GM06990 (cell line): ENCODE measurements at regions not wholly inside any gene's neighbourhood (a gene's known extent, or its start where the extent isn't known, plus 50 kb on each side); places are given as distances from the start of the nearest gene placed in this dataset.
"Not testable (repeated sequence)": the region's sequence is repeated elsewhere in the genome, so short reads cannot be mapped to it uniquely, and the experiment has no call there.

Source experiments
- DNase-seq: peaks from one replicate; pipeline ENCODE4 v3.0.0-alpha.2; 2011; ENCODE audit not compliant: insufficient read length; ENCODE audit errors: extremely low read depth
- H3K27me3 ChIP-seq: replicated peaks from 2 replicates; pipeline ENCODE4 v1.6.0; 2011; ENCODE audit warnings: low read length; ENCODE audit not compliant: control insufficient read depth, insufficient read depth
- H3K36me3 ChIP-seq: 2 replicates; pipeline ENCODE4 v1.5.1; 2011; ENCODE audit warnings: low read length; ENCODE audit not compliant: control insufficient read depth, insufficient read depth
- H3K4me3 ChIP-seq: replicated peaks from 2 replicates; pipeline ENCODE4 v1.5.1; 2011; ENCODE audit warnings: low read depth, mild to moderate bottlenecking, control low read depth, low read length
- TF ChIP-seq, protein P1 (sequence below): IDR thresholded peaks from 2 replicates; pipeline ENCODE4 v1.5.1; 2011; ENCODE audit warnings: low read length, control low read depth, mild to moderate bottlenecking, inconsistent platforms; ENCODE audit not compliant: insufficient read depth, poor library complexity, severe bottlenecking

DNA sequence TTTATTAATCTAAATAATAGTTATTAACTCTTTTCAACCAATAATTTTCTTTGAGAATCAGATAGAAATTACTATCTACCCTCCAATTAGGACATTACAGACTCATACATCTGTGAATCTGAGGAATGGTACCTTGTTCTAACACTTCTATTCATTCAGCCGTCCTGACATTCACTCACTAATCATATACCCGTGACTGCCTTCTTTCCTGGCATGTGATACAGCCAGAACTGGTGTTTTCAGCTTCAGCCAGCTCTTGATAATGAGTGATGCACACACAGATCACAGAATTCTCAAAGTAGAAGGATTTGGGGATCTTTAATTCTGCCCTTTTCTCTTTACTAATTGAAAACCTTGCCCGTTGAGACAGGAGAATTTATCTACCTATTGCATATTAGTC, 499.9 kb downstream of the UTRN start:
- TF ChIP-seq, protein P1, sequence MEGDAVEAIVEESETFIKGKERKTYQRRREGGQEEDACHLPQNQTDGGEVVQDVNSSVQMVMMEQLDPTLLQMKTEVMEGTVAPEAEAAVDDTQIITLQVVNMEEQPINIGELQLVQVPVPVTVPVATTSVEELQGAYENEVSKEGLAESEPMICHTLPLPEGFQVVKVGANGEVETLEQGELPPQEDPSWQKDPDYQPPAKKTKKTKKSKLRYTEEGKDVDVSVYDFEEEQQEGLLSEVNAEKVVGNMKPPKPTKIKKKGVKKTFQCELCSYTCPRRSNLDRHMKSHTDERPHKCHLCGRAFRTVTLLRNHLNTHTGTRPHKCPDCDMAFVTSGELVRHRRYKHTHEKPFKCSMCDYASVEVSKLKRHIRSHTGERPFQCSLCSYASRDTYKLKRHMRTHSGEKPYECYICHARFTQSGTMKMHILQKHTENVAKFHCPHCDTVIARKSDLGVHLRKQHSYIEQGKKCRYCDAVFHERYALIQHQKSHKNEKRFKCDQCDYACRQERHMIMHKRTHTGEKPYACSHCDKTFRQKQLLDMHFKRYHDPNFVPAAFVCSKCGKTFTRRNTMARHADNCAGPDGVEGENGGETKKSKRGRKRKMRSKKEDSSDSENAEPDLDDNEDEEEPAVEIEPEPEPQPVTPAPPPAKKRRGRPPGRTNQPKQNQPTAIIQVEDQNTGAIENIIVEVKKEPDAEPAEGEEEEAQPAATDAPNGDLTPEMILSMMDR, result no peak
- DNase-seq, result no peak

DNA sequence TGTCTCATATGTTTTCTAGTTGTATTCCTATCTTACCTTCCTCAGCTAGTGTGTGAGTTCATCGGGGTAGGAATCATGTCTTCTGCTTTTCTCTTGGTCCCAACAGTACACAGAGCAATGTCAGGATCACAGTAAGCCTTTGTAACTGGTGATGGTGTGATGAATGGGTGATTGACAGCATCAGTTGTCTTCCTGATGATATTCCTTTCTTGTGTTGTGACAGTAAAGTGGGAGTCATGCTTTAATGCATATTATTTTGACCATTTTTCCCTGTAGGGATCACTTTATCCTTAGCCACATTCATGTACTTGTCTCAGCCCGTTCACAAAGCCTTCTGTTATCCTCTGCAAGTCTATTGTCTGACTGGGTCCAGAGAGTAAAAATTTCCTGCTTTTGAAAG, 501.7 kb downstream of the UTRN start:
- DNase-seq, result no peak
- Histone ChIP-seq H3K4me3 (no peak overlapping the region), H3K27me3 (no peaks in the 10 kb centered on the region), H3K36me3 (no peaks in the 10 kb centered on the region)
- TF ChIP-seq, protein P1, result no peak

More for the DNA sequence above, 499.9 kb downstream of the UTRN start:
- no peaks in the 10 kb centered on the region for H3K27me3 ChIP-seq
- no peak overlapping the region for H3K4me3 ChIP-seq
- H3K36me3 ChIP-seq, result no peaks in the 10 kb centered on the region

DNA sequence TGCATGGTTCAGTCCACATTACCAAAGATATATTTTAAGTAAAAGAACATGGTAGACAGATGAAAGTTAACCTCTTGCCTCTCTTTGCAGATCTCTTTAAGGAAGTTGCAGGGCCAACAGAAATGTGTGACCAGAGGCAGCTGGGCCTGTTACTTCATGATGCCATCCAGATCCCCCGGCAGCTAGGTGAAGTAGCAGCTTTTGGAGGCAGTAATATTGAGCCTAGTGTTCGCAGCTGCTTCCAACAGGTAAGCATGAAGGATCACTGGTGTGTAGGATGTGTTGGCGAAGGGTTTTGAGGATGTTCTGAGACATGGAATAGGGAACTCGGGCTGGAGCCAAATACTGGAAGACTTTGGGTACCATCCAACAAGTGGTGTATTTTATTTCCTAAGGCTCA, 508.6 kb downstream of the UTRN start:
- no peak for DNase-seq
- H3K27me3 ChIP-seq, result no peaks in the 10 kb centered on the region
- H3K4me3 ChIP-seq, result no peak overlapping the region
- no peaks in the 10 kb centered on the region; the same call in 1 of the 2 replicates for H3K36me3 ChIP-seq
- TF ChIP-seq, protein P1, result no peak

DNA sequence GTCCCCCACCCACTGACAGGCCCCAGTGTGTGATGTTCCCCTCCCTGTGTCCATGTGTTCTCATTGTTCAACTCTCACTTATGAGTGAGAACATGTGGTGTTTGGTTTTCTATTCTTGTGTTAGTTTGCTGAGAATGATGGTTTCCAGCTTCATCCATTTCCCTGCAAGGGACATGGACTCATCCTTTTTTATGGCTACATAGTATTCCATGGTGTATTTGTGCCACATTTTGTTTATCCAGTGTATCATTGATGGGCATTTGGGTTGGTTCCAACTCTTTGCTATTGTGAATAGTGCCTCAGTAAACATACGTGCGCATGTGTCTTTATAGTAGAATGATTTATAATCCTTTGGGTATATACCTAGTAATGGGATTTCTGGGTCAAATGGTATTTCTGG, 509.9 kb downstream of the UTRN start:
- not testable (repeated sequence) for H3K36me3 ChIP-seq, H3K27me3 ChIP-seq, H3K4me3 ChIP-seq, DNase-seq

DNA sequence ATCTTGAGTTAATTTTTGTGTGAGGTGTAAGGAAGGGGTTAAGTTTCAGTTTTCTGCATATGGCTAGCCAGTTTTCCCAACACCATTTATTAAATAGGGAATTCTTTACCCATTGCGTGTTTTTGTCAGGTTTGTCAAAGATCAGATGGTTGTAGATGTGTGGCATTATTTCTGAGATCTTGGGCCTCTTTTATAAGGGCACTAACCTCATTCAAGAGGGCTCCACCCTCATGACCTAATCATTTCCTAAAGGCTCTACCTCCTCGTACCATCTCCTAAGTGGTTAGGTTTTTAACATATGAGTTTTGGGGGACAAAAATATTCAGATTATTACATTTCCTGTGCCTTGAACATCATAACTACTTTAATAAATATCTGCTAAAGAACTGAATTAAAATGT, 510.9 kb downstream of the UTRN start:
- H3K4me3 ChIP-seq, result no peak overlapping the region
- no peaks in the 10 kb centered on the region for H3K27me3 ChIP-seq
- no peak for DNase-seq
- TF ChIP-seq, protein P1, result no peak
- no peaks in the 10 kb centered on the region; the same call in 1 of the 2 replicates for H3K36me3 ChIP-seq

DNA sequence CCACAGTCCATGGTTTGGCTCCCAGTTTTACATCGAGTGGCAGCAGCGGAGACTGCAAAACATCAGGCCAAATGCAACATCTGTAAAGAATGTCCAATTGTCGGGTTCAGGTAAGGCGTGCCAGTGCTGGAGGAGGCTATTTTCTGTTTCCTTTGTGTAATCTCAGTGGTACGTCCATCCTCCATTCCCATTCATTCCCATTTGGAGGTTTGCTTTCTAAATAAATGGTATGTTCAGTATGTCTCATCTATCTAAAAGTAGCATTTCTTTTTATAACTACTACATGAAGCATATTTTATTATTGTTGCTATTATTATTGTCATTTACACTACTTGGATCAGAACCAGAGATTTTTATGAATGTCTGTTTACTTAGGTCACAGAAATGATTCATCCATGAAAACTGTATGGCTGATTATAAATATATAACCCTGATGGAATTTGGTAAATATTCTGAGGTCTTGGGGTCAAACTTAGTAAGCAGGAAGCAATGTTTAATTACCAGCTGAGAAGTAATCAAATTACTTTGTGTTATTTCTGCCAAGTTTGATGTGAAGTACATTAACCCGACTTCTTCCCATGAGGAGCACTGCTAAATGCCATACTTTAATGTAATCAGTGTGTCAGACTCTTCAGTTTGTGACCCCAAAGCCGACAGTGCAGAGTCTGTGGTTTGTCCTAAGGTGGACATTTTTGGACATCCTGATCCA, 512.9 kb downstream of the UTRN start:
- TF ChIP-seq, protein P1, result no peak
- Histone ChIP-seq H3K4me3 (no peak overlapping the region), H3K27me3 (no peaks in the 10 kb centered on the region), H3K36me3 (no peaks in the 10 kb centered on the region; the same call in 1 of the 2 replicates)
- DNase-seq, result no peak
